NB4 (cell line): ENCODE measurements at regions not wholly inside any gene's neighbourhood (a gene's known extent, or its start where the extent isn't known, plus 50 kb on each side); places are given as distances from the start of the nearest gene placed in this dataset.

ENCODE experiments used
- DNase-seq: peaks from one replicate; pipeline ENCODE4 v3.0.0; 2010; ENCODE audit warnings: low read depth
- H3K4me3 ChIP-seq: one replicate; pipeline ENCODE4 v1.5.1; 2011; ENCODE audit warnings: mild to moderate bottlenecking, low read depth, low read length, moderate library complexity
- CTCF ChIP-seq: IDR thresholded peaks from one replicate; pipeline ENCODE4 v1.5.1; 2012; ENCODE audit warnings: low read depth, low read length
- MYC ChIP-seq: IDR thresholded peaks from 2 replicates; pipeline ENCODE4 v1.6.1; 2011; ENCODE audit warnings: low read depth, low read length
- POLR2A ChIP-seq: IDR thresholded peaks from 2 replicates; pipeline ENCODE4 v1.6.1; 2011; ENCODE audit warnings: mild to moderate bottlenecking; ENCODE audit not compliant: insufficient read length; ENCODE audit errors: extremely low read depth
- TF ChIP-seq, protein P1 (sequence below): IDR thresholded peaks from 2 replicates; pipeline ENCODE4 v1.6.1; 2011; ENCODE audit warnings: low read depth, low read length

DNA sequence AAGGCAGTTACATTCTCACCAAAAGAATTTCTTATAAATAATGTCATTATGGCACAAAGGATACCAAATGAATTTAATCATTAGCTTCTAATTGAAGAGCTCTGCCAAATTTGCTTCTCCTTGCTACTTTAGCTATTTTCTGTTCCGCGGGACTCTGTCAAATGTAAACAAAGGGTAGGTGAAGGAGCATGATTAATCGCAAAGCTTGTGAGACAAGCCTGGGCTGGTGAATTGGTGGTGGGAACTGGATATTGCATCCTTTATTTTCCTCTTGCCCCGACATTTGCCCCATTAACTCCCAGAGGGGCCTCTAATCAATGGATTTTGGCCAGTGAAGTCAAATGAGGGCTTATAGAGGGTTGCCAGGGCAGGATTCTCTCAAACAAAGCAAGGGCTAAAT lies 234.2 kb upstream of the RFX3 start:
- H3K4me3 ChIP-seq, result no peak overlapping the region
- TF ChIP-seq, protein P1, sequence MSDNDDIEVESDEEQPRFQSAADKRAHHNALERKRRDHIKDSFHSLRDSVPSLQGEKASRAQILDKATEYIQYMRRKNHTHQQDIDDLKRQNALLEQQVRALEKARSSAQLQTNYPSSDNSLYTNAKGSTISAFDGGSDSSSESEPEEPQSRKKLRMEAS, result no peak
- no peak for DNase-seq

DNA sequence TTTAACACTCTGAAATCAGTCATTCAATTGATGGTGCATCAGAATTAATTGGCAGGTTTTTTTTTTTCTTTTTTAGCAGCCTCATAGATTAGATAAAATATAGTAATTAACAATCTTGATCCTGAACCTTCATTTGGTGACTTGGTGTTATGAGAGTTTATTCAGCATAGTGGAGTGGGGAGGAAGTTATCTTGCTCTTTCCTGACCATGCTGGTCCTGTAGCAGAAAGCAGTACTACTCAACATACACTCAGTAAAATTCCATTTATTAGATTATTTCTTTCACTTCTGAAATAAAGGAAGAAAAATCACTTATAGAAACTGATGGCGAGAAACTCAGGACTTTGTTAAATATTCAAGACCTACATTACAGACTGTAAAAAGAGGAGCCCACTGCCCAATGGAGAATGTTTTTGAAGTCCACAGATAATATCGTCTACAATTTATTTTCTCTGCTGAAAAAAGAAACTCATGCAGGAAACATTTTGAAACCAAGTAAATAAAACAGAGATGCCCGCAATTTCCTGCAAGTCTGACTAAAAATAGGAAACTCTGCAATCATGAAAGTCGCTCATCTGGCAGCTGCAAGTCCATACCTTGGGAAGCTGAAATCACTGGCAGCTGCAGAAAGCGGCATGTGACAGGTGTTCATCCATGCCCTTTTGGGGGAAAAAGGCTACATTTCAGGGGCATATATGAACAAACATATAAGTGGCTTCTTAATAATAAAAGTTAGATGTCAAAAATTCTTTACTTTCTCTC lies 233.2 kb upstream of the RFX3 start:
- peak overlapping the region; percentile 7 for H3K4me3 ChIP-seq
- DNase-seq, result peak; percentile 68
- no peak for TF ChIP-seq CTCF
- TF ChIP-seq MYC, result no peak
- no peak for TF ChIP-seq POLR2A
- TF ChIP-seq, protein P1, result no peak

GRCh38 chr9:3756071-3756470 lies 230.3 kb upstream of the RFX3 start:
- DNase-seq, result no peak
- H3K4me3 ChIP-seq, result no peak overlapping the region
- TF ChIP-seq MYC, result no peak
- no peak for TF ChIP-seq POLR2A
- no peak for TF ChIP-seq CTCF
- TF ChIP-seq, protein P1, result no peak

DNA sequence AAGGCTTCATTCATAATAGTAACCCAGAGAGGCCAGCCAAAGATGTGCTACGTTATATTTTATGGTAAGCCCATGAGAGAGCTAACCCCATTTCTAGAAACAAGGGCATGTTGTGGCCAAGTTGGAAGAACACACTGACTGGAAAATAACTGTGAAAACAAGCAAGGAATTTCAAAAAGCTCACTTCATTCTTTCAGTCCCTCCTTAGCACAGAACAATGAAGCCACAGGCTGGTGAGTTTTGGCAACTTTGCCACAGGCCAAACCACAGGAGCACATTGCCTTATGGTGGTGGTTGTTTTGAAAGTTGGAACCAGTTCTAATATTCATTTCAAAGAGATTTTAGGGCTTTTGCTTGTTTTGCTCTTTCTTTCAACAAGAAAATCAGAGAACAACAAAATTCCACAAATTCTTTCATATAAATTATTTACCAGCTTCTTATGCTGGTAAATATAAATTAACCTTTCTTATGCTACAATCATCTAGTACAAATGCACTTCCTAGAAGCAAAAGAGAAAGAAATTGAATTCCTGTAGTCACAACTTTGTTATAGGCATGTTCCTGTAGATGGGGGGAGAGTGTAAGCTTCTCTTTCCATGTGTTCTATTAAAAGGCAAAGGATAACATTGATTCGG lies 225.4 kb upstream of the RFX3 start:
- TF ChIP-seq MYC (no peak), POLR2A (no peak), CTCF (no peak)
- TF ChIP-seq, protein P1, result no peak
- no peak overlapping the region for H3K4me3 ChIP-seq
- DNase-seq, result peak; percentile 76

DNA sequence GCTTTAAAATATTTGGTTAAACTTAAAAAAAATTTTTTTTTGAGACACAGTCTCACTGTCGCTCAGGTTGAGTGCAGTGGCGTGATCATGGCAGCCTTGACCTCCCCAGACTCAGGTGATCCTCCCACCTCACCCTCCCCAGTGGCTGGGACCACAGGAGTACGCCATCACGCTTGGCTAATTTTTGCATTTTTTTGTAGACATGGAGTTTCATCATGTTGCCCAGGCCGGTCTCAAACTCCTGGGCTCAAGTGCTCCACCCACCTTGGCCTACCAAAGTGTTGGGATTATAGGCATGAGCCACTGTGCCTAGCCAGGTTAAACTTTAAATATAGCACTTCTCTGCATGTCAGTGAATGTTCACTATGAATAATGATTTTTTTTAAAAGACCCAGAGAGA lies 224.5 kb upstream of the RFX3 start:
- TF ChIP-seq CTCF (no peak), POLR2A (no peak), MYC (no peak)
- TF ChIP-seq, protein P1, result no peak
- no peak for DNase-seq
- no peak overlapping the region for H3K4me3 ChIP-seq
